ENCODE measurements at regions not wholly inside any gene's neighbourhood (a gene's known extent, or its start where the extent isn't known, plus 50 kb on each side); places are given as distances from the start of the nearest gene placed in this dataset.

DNA sequence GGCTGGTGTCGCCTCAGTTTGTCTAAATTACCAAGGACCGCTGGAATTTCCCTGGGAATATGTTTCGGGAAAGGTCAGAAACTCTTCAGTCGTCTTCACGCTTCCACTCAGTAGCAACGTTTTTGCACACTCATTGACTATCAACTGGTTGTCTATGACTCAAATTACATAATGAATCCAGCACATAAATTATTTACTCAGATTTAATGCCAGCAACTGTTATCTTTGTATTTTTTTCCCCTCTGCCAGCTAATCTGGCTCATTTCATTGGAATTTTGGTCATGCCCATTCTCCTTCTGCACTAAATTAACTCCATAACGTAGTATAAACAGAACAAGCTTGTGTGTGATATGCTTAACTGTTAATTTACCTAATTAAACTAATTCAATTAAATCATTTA lies 372.7 kb upstream of the ZFHX3 start:
- TF ChIP-seq, protein P1, sequence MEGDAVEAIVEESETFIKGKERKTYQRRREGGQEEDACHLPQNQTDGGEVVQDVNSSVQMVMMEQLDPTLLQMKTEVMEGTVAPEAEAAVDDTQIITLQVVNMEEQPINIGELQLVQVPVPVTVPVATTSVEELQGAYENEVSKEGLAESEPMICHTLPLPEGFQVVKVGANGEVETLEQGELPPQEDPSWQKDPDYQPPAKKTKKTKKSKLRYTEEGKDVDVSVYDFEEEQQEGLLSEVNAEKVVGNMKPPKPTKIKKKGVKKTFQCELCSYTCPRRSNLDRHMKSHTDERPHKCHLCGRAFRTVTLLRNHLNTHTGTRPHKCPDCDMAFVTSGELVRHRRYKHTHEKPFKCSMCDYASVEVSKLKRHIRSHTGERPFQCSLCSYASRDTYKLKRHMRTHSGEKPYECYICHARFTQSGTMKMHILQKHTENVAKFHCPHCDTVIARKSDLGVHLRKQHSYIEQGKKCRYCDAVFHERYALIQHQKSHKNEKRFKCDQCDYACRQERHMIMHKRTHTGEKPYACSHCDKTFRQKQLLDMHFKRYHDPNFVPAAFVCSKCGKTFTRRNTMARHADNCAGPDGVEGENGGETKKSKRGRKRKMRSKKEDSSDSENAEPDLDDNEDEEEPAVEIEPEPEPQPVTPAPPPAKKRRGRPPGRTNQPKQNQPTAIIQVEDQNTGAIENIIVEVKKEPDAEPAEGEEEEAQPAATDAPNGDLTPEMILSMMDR (conservative IDR thresholded peaks at IDR 0.05), result no peak
- TF ChIP-seq ZFX (IDR thresholded peaks at IDR 0.05), result no peak

Measured in C4-2B (cell line).